HepG2 (cell line): ENCODE measurements at regions not wholly inside any gene's neighbourhood (a gene's known extent, or its start where the extent isn't known, plus 50 kb on each side); places are given as distances from the start of the nearest gene placed in this dataset.

Source experiments
- BHLHE40 ChIP-seq: IDR thresholded peaks from 2 replicates; pipeline ENCODE4 v1.6.1; 2011; ENCODE audit warnings: low read length, improper control_type of control experiment
- CCAR2 ChIP-seq: fragments of 200-400 bp; formaldehyde crosslinking; optimal IDR thresholded peaks from 2 replicates; pipeline ENCODE3; 2018; ENCODE audit warnings: low read depth, mild to moderate bottlenecking, low read length, moderate library complexity
- CHD4 ChIP-seq: fragments of 200-600 bp; sonication (generic); IDR thresholded peaks from 2 replicates; pipeline ENCODE4 v1.7.0; 2017; ENCODE audit warnings: mild to moderate bottlenecking, low read length, borderline replicate concordance
- FOXK1 ChIP-seq: sonication (generic); formaldehyde crosslinking; IDR thresholded peaks from 2 replicates; pipeline ENCODE4 v1.4.0; 2020; ENCODE audit warnings: low read depth, missing genetic modification reagents, borderline replicate concordance
- HOMEZ ChIP-seq: IDR thresholded peaks from 2 replicates; pipeline ENCODE4 v1.6.1; 2016; ENCODE audit warnings: low read depth
- KAT8 ChIP-seq: IDR thresholded peaks from 2 replicates; pipeline ENCODE4 v1.6.1; 2016; ENCODE audit warnings: missing genetic modification reagents, missing compliant biosample characterization
- NCOR1 ChIP-seq: fragments of 200-600 bp; sonication (generic); IDR thresholded peaks from 2 replicates; pipeline ENCODE4 v1.7.0; 2017; ENCODE audit warnings: antibody characterized with exemption, low read length, borderline replicate concordance
- NR2F1 ChIP-seq, 2 experiments: fragments of 450-650 bp in 1 of 2; formaldehyde crosslinking in 1 of 2; IDR thresholded peaks; 2 replicates each; pipeline versions ENCODE4 v1.5.0 to v1.6.1; 2016 to 2020; ENCODE audit warnings: mild to moderate bottlenecking in 1 of 2, missing compliant biosample characterization in 1 of 2, missing genetic modification reagents in 1 of 2, moderate library complexity in 1 of 2
- SPEN ChIP-seq: sonication (generic); formaldehyde crosslinking; IDR thresholded peaks from 2 replicates; pipeline ENCODE4 v1.5.1; 2020; ENCODE audit warnings: low read depth, mild to moderate bottlenecking, missing genetic modification reagents
- YY1 ChIP-seq: IDR thresholded peaks from 2 replicates; pipeline ENCODE4 v1.6.1; 2011; ENCODE audit warnings: low read length, low read depth, moderate library complexity, mild to moderate bottlenecking; ENCODE audit not compliant: insufficient read depth, insufficient replicate concordance
- ZIK1 ChIP-seq: sonication (generic); formaldehyde crosslinking; IDR thresholded peaks from 2 replicates; pipeline ENCODE4 v1.5.0; 2020; ENCODE audit warnings: mild to moderate bottlenecking, low read depth, missing genetic modification reagents, borderline replicate concordance
- ZNF12 ChIP-seq: sonication (generic); formaldehyde crosslinking; IDR thresholded peaks from 2 replicates; pipeline ENCODE4 v1.5.0; 2020; ENCODE audit warnings: missing genetic modification reagents
- ZNF337 ChIP-seq: sonication (generic); formaldehyde crosslinking; IDR thresholded peaks from 2 replicates; pipeline ENCODE4 v1.5.1; 2020; ENCODE audit warnings: missing genetic modification reagents, low read depth, mild to moderate bottlenecking, borderline replicate concordance
- ZNF441 ChIP-seq: sonication (generic); formaldehyde crosslinking; IDR thresholded peaks from 2 replicates; pipeline ENCODE4 v1.7.0; 2021; ENCODE audit warnings: missing genetic modification reagents, borderline replicate concordance
- ZNF768 ChIP-seq: sonication (generic); formaldehyde crosslinking; IDR thresholded peaks from 2 replicates; pipeline ENCODE4 v1.4.0; 2020; ENCODE audit warnings: missing genetic modification reagents
- ZNF776 ChIP-seq: sonication (generic); formaldehyde crosslinking; IDR thresholded peaks from 2 replicates; pipeline ENCODE4 v1.4.0; 2020; ENCODE audit warnings: mild to moderate bottlenecking, missing genetic modification reagents
- ZNF788 ChIP-seq: sonication (generic); formaldehyde crosslinking; IDR thresholded peaks from 2 replicates; pipeline ENCODE4 v1.5.0; 2020; ENCODE audit warnings: mild to moderate bottlenecking, missing genetic modification reagents, borderline replicate concordance
- ZNF891 ChIP-seq: sonication (generic); formaldehyde crosslinking; IDR thresholded peaks from 2 replicates; pipeline ENCODE4 v1.5.0; 2020; ENCODE audit warnings: mild to moderate bottlenecking, missing genetic modification reagents
- ZSCAN9 ChIP-seq: IDR thresholded peaks from 2 replicates; pipeline ENCODE4 v1.6.1; 2016; ENCODE audit warnings: borderline replicate concordance
- TF ChIP-seq, protein P1 (sequence below): sonication (generic); formaldehyde crosslinking; IDR thresholded peaks from 2 replicates; pipeline ENCODE4 v1.9.0; 2022; ENCODE audit warnings: missing genetic modification reagents, mild to moderate bottlenecking, borderline replicate concordance
- TF ChIP-seq, protein P2 (sequence below): sonication (generic); formaldehyde crosslinking; IDR thresholded peaks from 2 replicates; pipeline ENCODE4 v1.9.0; 2021; ENCODE audit warnings: missing genetic modification reagents, mild to moderate bottlenecking, borderline replicate concordance
- TF ChIP-seq, protein P3 (sequence below): sonication (generic); formaldehyde crosslinking; IDR thresholded peaks from 2 replicates; pipeline ENCODE4 v1.4.0; 2020; ENCODE audit warnings: missing genetic modification reagents, mild to moderate bottlenecking, borderline replicate concordance

DNA sequence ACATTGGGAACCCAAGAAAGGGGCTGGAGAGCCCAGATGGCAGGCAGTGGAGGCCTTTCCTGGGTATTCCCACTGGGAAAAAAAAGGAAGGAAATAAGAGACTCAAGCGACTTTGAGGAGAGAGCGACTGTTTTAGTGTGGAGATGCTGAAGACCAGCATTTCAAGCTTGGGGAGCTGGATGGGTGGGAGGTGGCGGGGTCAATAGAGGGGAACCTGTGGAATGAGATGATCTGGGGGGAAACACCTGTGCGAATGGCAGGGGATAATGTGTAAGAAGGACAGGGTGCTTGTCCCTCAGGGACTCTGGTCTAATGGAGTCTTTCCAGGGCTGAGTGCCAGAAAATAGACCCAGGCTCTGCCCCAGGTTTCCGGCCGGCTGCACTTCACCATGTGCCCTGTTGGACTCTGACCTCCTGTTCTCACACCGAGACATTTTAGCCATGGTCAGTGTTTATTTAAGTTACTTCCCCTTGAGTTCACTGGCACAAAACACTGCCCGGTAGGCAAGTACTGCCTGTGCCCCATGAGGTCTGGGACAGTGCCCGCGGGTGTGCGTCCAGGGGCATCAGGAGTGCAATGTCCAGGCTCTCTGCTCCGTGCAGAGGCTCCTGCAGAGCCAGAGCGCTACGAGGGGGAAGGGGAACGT is 50.4 kb upstream of the NKX2-2 start (continued):
- TF ChIP-seq HOMEZ (CRISPR knock-in tag) (peak; percentile 79; the same call in 1 of the 2 replicates), ZSCAN9 (CRISPR knock-in tag) (peak; percentile 74; the same call in 1 of the 2 replicates), FOXK1 (CRISPR knock-in tag) (peak; percentile 50; the same call in 1 of the 2 replicates), ZIK1 (CRISPR knock-in tag) (no peak), CCAR2 (peak; percentile 31), KAT8 (CRISPR knock-in tag) (peak; percentile 63), NCOR1 (peak; percentile 65; the same call in 1 of the 2 replicates), ZNF776 (CRISPR knock-in tag) (no peak), ZNF788 (CRISPR knock-in tag) (peak; percentile 50; the same call in 1 of the 2 replicates), ZNF891 (CRISPR knock-in tag) (peak; percentile 48; the same call in 1 of the 2 replicates), YY1 (peak; percentile 71), ZNF441 (CRISPR knock-in tag) (peak; percentile 70; the same call in 1 of the 2 replicates), NR2F1 (CRISPR knock-in tag; IDR thresholded peaks at IDR 0.05) (0 out of 4 replicates have a peak, but pooled peaks of 1 of the 2 experiments have one; percentile 33), ZNF337 (CRISPR knock-in tag) (no peak), ZNF12 (CRISPR knock-in tag) (0 out of 2 replicates have a peak, but pooled peaks have one; percentile 60), SPEN (CRISPR knock-in tag) (peak; percentile 52; the same call in 1 of the 2 replicates), BHLHE40 (0 out of 2 replicates have a peak, but pooled peaks have one; percentile 20), ZNF768 (no peak), CHD4 (no peak)
- TF ChIP-seq, protein P1, sequence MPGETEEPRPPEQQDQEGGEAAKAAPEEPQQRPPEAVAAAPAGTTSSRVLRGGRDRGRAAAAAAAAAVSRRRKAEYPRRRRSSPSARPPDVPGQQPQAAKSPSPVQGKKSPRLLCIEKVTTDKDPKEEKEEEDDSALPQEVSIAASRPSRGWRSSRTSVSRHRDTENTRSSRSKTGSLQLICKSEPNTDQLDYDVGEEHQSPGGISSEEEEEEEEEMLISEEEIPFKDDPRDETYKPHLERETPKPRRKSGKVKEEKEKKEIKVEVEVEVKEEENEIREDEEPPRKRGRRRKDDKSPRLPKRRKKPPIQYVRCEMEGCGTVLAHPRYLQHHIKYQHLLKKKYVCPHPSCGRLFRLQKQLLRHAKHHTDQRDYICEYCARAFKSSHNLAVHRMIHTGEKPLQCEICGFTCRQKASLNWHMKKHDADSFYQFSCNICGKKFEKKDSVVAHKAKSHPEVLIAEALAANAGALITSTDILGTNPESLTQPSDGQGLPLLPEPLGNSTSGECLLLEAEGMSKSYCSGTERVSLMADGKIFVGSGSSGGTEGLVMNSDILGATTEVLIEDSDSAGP (CRISPR knock-in tag) = peak; percentile 68
- TF ChIP-seq, protein P2, sequence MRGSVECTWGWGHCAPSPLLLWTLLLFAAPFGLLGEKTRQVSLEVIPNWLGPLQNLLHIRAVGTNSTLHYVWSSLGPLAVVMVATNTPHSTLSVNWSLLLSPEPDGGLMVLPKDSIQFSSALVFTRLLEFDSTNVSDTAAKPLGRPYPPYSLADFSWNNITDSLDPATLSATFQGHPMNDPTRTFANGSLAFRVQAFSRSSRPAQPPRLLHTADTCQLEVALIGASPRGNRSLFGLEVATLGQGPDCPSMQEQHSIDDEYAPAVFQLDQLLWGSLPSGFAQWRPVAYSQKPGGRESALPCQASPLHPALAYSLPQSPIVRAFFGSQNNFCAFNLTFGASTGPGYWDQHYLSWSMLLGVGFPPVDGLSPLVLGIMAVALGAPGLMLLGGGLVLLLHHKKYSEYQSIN (CRISPR knock-in tag) = no peak
- TF ChIP-seq, protein P3, sequence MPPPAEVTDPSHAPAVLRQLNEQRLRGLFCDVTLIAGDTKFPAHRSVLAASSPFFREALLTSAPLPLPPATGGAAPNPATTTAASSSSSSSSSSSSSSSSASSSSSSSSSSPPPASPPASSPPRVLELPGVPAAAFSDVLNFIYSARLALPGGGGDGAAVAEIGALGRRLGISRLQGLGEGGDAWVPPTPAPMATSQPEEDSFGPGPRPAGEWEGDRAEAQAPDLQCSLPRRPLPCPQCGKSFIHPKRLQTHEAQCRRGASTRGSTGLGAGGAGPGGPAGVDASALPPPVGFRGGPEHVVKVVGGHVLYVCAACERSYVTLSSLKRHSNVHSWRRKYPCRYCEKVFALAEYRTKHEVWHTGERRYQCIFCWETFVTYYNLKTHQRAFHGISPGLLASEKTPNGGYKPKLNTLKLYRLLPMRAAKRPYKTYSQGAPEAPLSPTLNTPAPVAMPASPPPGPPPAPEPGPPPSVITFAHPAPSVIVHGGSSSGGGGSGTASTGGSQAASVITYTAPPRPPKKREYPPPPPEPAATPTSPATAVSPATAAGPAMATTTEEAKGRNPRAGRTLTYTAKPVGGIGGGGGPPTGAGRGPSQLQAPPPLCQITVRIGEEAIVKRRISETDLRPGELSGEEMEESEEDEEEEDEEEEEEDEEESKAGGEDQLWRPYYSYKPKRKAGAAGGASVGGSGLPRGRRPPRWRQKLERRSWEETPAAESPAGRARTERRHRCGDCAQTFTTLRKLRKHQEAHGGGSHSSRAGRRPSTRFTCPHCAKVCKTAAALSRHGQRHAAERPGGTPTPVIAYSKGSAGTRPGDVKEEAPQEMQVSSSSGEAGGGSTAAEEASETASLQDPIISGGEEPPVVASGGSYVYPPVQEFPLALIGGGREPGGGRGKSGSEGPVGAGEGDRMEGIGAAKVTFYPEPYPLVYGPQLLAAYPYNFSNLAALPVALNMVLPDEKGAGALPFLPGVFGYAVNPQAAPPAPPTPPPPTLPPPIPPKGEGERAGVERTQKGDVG (CRISPR knock-in tag) = no peak
